Activated CD4-positive, alpha-beta T cell treated with anti-CD3 and anti-CD28 coated beads, Interleukin-2, amount 50 U/mL, for 4 hours (primary cell): ENCODE measurements at regions not wholly inside any gene's neighbourhood (a gene's known extent, or its start where the extent isn't known, plus 50 kb on each side); places are given as distances from the start of the nearest gene placed in this dataset.
"Not testable (repeated sequence)": the region's sequence is repeated elsewhere in the genome, so short reads cannot be mapped to it uniquely, and the experiment has no call there.

ENCODE experiments used
- DNase-seq, 2 experiments: peaks; one replicate each; pipeline ENCODE4 v3.0.0-alpha.2; 2020

DNA sequence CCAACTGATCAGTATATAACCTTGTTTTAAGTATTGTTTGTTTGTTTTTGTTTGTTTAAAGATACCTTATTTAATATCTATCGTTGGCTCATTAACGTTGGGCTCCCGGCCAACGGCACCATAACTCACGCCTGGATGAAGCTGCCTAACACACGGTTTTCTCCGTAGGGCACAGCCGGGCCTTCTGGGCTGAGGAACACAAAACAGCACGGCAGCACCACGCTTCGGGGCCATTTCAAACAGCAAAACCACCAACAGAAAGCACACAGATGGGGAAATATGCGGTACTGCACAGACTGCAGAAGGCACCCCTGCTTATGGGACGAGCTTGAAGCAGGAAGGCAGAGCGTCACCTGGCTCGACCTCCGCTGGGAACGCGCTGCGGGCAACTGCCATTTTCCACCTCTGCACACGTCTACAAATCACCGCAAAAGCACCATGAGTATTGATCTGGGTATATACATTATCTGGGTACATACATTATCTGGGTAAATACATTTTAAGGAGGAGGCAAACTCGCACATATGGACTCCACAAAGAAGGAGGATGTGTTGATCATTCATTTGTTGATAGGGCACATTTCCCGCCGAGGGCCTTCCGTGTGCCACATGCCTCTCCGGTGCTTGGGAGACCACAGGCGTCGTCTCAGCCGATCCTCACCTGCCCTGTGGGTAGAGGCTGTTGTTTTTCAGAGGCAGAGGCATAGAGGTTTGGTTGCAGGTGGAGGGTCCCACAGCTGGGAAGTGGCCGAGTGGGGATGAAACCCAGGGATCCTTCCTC lies 123.7 kb upstream of the ATP2B2 start:
- DNase-seq = no peak

DNA sequence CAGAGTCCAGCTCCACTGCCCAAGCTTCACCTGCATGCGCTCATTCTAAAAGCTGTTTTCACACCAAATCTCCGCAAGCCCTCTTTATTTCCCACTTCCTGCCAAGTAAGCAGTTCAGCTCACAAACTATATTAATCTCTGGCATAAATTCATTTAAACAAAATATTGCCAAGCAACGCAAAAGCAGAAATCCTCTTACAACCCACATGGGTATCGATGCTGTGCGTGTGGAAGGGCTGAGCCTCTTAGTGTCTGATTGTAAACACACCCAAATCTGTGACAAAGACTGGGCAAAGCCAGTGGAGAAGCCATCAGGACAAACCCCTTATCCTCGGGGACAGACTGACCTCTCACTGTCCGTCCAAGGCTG lies 124.3 kb upstream of the ATP2B2 start:
- no peak for DNase-seq

DNA sequence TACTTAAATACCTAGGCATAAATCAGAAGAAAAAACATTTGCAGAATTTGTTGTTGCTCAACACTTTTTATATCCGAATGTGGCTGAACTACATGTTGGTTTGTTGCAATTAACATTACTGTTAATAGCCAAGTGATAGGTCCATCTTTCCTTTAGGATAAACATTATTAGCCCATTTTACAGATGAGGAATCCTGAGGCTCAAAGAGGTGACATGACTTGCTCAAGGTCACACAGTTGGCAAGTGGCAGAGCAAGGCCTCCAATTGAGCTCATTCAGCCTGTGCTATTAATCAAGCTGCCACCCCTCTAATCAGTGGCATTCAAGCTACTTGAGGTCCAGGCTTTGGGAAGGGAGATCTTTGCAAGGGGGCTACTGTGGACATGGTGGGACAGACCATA lies 125.8 kb upstream of the ATP2B2 start:
- DNase-seq = no peak

DNA sequence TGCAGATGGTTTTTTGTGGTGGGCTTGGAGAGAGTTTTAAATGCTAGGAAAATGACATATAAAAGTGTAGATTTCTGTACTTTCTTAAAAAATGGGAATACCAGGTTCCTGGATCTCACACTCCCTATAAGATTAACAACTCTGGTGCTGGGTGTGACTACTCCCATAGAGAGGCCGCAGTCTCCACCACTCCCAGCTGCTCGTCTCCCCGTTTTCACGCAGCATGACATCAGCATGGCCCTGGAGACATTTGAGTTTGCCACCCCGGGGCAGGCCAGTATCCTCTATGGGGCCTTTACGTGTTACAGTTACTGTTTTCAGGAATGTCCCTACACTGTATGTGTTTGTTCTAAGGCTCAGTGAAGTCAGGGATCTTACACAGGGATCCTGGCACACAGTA lies 126.7 kb upstream of the ATP2B2 start:
- DNase-seq = no peak

DNA sequence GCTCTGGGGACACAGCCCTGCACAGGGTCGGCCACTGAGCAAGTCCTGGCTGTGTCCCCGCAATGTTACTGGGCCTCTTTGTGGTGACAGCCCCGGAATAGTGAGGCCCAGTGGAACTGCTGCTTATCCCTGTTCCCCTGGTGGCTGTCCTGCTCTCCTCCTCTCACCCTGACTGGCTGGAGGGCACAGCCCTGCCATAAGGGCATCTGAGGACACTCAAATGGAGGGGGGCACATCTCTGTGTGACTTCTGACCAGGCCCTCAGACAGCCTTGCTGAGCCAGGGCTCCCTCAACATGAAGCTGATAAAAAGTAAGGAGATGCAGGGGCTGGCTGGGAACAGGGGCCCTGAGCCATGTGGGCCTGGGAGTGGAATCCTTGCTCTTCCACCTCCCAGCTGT lies 127.4 kb upstream of the ATP2B2 start:
- no peak for DNase-seq

DNA sequence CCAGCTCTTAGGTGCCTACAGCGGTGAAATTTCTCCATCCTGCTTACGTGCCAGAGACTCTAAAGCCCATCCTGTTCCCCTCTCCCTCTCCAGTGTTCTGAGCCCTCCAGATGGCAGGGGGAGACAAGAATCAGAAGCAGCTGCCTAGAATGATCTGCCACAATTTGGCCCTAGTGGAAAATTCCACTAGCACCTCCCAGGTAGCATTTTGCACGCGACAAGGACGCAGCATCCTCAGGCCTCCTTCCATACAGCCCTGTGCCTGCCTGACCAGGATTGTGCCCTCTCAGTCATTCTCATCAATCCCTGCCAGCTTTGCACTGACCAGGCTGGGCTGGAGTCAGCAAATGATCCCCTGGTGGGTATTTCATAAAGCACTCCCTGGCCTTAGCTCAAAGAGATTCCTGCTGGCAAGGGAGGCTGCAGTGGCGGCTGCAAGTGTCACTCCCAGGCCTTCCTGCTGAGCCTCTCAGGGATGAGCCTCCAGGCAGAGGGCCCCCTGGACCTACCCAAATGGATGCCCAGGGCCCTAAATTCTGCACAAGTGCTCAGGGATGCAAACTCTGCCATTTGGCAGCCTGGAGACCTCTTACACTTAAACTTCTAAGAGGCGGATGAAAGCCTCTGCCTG lies 130.2 kb upstream of the ATP2B2 start:
- DNase-seq = no peak

DNA sequence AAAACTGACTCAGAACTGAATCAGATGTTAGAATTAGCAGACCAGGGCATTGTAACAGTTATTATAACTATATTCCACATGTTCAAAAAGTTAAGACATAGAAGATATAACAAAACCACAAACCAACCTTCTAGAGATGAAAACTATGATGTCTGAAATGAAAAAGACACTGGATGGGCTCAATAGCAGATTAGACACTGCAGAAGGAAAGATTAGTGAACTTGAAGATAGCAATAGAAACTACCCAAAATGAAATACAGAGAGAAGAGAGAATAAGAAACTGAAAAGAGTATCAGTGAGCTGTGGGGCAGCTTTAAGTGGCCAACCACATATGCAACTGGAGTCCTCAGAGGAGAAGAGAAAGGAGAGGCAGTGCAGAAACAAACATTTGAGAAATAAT lies 132.0 kb upstream of the ATP2B2 start:
- DNase-seq = no peak

DNA sequence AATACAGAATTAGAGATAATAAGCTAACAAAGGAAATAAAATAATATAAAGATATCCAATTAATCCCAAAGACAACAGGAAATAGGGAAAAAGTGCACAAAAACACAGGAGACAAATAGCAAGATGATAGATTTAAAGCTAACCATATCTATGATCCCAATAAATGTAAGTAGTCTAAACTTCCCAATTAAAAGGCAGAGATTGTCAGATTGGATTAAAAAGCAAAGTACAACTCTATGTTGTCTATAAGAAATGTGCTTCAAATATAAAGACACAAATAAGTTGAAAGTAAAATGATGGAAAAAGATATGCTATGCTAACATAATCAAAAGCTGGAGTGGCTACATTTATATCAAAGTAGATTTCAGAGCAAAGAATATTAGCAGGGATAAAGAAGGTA lies 133.1 kb upstream of the ATP2B2 start:
- DNase-seq = no peak

DNA sequence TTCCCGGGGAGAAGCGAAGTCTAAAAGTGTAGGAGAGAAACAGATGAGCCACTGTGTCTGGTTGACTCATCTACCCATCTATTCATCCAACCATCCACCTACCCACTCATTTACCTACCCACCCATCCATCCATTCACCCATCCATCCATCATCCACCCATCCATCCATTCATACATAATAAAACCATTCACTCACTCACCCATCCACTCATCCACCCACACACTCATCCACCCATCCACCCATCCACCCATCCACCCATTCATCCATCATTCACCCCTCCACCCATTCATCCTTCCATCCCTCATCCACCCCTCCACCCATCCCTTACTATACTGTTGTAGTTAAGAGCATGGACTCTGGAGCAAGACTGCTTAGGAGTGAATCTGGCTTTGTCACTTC lies 136.4 kb upstream of the ATP2B2 start:
- no peak for DNase-seq

DNA sequence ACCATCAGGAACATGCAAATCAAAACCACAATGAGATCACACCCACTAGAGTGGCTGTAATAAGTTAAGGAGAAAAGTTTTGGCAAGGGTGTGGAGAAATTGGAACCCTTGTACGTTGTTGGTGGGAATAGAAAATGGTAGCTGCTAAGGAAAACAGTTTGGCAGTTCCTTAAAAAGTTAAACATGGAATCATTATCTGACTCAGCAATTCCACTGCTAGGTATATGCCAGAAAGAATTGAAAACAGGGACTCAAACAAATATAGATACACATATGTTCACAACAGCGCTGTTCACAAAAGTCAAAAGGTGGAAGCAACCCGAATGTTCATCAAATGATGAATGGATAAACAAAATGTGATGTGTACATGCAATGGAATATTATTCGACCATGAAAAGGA lies 138.8 kb upstream of the ATP2B2 start:
- no peak for DNase-seq

DNA sequence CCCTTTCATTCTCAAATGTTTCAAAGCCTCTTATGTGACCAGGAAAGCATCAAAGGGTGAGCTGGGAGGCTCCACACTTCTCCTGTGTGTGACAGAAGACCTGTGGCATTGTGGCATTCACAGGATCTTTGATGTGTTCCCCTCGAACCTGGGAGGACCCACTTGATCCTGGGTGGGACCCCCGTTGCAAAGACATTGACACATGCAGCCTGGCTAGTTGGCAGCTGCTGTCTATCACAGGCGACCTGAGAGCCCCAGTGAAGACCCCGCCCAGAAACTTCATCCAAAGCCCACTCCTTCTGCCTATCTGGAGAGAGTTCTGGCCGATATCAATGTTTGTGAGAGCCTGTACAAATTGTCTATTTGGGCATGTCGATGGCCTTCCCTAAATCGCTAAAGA lies 140.4 kb upstream of the ATP2B2 start:
- no peak for DNase-seq

DNA sequence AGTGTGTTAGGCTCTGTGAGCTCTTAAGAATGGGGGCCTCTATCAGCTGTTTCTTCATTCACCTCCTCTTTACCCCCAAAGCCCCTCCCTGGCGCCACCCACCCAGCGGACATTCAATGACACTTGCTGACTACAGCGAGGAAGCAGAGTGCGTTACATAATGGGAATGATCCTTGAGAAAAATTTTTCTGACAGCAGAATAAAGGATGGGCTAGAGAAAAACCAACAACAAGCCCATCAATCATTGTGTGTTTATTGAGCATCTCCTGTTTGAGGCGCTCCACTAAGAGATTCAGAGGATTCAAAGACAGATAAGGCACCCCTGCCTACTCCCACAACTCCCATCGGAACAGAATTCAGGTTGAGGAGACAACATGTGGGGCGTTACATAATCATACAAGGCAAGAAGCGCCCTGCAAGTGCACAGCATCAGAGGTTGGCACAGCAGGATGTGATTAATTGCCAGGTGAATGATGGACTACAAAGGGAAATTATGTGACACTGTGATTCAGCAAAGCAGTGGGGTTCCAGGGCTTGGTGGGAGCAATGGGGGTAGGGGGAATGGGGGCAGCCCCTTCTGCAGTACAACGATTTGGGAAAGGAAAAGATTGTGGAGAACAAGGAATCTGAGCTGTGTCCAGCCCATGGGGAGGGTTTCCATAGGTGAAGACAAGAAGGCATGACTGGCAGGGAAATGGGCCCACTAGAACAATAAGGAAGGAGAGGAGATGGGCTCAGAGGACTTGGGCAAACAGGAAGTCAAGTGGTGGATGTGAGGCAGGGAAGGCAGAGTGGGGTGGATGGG lies 141.3 kb upstream of the ATP2B2 start:
- DNase-seq = no peak

DNA sequence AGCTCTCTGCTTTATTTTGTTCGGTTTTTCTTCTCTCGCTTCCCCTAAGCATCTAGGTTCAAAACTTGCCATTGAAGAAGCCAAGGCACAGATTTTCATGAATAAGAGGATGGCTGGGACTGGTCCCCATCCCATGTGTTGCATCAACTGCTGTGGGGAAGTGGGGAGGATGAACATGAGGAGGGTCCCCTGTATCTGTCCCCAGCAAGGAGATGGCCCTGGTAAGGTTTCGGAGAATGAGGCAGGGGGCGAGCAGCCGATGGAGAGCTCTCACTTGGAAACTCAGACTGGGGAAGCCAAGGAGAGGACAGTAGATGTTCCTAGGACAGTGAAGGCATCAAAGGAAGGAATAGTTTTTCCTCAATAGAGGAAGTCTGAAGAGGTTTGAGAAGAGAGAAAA lies 142.0 kb upstream of the ATP2B2 start:
- DNase-seq = no peak

DNA sequence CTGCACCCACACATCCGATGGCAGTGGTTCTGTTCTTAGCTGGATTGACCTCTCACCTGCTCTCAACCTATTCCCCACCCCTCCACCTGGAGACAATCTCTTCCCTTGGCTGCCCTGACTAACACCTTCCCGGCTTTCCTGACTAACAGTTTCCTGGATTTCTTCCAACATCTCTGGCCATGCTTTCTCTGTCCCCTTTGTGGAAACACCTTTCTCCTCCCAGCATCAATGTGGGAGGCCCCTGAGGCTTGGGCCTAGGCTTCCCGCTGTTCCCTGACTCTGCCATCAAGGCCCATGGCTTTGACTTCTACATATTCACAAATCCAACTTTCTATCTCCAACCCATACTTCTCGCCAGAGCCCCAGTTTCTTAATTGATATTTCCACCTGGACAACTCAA lies 142.8 kb upstream of the ATP2B2 start:
- no peak for DNase-seq

DNA sequence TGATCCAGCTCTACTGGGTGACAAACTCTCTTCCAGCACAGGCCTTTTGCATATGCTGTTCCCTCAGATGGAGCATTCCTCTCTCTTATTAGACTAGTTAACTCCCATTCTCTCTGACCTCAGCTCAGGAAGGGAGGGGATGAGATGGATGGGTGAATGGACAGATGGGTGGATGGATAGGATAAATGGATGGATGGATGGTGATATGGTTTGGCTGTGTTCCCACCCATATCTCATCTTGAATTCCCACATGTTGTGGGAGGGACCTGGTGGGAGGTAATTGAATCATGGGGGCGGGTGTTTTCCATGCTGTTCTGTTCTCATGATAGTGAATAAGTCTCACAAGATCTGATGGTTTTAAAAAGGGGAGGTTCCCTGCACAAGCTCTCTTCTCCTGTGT lies 144.1 kb upstream of the ATP2B2 start:
- DNase-seq = not testable (repeated sequence)

DNA sequence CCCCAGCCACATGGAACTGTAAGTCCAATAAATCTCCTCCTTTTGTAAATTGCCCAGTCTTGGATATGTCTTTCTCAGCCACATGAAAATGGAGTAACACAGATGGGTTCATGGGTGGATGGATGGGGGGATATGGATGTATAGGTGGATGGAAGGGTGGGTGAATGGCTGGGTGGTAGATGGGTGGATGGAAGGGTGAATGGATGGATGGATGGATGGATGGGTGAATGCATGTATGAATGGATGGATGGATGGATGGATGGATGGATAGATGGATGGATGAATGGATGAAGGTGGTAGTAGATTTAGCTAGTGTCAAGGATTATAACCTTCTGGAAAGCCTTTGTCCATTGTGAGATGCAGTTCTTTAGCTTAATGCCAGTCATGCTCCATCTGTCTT lies 146.1 kb upstream of the ATP2B2 start:
- no peak for DNase-seq

DNA sequence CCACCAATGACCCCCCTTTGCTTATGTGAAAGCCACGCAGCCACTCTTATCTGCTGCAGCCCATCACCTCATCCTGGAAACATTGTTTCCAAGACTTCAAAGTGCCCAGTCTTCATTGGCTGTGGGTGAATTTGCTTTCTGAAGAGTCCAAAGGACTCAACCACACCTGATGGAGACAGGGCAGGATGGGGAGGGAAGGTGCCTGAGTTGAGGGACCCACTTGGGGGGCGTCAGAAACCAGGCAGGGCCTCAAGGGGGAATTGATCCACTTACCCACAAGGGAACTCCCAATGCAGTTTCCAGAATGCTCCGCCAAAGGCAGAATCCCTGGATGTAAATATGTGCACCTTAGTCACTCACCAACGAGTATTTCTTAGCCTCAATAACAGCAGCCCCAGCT lies 147.9 kb upstream of the ATP2B2 start:
- no peak for DNase-seq

DNA sequence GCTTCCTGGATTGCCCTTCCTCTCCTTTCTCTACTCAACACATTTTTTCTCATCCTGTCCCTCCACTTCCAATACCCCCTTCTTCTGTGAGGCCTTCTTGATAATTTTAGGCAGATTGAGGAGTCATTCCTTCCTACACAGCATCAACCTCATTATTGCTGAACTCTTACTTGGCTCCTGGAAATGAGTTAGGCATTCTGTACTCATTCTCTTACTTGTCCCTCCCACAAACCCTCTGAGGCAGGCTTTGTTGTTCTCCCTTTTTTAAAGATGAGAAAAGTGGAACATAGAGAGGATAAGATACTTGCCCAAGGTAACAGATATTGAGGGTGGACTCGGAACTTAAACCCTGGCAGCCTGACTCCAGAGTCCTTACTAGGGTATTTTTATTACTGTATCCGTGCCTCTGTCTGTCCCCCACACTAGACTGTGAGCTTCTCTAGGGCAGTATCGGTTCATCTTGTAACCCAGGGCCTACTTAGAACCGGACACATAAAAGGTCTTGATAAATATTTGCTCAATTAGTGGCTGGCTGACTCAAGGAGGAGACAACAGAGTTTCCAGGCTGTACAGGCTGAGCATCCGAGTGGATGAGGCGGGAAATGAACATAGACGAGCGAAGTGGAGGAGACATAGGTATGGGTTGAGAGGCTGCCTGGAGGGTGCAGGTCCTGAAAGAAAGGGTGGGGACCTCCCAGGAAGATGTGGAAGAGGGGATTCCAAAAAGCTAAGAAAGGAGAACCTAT lies 148.7 kb upstream of the ATP2B2 start:
- DNase-seq = no peak

DNA sequence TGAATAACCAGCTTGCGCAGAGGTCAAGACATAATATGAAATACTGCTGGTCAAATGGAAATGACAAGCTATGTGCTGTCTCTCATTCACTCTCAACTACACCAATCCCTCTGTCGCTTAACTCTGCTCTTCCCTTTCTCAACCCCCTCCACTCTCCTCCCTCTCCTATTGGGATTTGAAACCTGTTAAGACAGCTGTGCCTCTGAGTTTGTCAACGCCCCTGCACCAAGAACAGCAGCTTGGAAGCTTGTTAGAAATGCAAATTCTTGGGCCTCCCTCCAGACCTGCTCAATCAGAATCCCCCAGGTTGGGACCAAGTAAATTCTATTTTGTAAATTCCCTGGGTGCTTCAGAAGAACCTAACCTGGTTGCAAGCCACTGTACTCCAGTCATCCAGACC lies 149.7 kb upstream of the ATP2B2 start:
- no peak for DNase-seq

DNA sequence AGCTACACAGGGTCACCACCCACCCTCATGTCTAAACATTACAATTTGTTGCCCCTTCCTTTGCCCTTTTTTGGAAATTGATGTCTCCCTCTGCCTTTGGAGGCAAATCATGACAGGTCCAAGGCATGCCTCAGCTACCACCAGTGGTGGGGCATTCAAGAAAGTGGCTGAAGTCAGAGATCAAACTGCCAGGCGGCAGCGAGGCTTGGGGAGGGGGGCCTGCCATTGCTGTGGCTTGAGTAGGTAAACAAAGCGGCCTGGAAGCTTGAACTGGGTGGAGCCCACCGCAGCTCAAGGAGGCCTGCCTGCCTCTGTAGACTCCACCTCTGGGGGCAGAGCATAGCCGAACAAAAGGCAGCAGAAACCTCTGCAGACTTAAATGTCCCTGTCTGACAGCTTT lies 152.0 kb upstream of the ATP2B2 start:
- DNase-seq = not testable (repeated sequence)

DNA sequence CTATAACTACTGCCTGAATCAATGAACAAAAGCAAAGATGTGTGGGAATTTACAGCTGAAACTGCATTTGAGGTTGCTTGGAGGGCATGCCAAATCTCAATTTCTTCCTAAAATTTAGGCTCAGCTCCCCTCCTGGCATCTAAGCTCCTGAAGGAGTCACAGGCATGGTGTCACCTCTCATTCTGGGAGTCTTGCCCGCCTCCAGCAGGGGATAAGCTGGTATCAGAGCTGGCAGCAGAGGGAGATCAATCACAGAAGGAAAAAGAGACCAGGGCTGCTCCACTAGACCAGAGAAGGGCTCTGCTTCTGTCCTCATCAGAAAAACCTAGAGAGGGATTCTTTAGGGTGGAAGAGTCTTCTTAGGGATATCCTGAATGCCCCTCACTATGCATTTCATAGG lies 150.4 kb upstream of the SLC6A11 start:
- DNase-seq = no peak

DNA sequence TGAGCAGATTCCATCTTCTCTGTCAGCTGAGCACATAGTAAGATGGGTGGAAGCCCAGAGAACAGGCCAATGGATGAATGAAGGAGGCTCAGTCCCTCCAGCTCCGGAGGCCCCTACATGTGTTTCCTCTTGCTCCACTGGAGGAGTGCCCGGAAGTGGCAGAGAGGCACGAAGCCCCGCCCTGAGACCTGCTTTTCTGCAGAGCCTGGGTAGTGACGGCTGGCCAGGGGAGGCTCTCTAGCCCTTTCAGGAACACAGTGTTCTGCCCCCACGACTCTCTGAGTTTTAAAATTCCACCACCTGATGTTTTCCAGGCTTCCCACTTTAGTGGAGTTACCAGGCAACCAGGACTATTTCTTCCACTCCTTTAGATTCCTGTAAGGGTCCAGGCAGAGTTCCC lies 149.4 kb upstream of the SLC6A11 start:
- no peak for DNase-seq

DNA sequence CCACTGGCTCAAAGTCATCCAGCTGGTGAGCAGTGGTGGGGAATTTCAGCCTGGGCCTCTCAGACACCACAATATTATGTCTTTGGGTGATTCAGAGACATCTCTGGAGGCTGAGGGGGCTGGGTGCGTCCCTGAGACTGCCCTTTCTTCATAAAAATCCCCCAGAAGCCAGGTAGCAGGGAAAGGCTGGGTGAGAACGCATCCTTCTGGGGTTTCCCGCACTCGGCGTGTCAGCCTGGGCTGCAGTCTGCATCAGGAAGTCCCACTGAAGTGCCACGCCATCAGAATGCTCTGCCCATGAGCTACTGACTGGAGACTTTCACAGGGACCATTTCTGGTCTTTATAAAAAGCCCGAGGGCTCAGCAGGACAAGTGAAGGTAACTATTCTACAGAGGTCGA lies 148.8 kb upstream of the SLC6A11 start:
- no peak for DNase-seq
